OCI-LY3 (cell line): ENCODE measurements at regions not wholly inside any gene's neighbourhood (a gene's known extent, or its start where the extent isn't known, plus 50 kb on each side); places are given as distances from the start of the nearest gene placed in this dataset.

ENCODE experiments used
- EZH2phosphoT487 ChIP-seq: fragments of 200-600 bp; shearing (Covaris generic); IDR thresholded peaks from 2 replicates; pipeline ENCODE4 v1.6.1; 2018; ENCODE audit warnings: antibody characterized with exemption, mixed run types, low read depth
- TF ChIP-seq, protein P1 (sequence below): fragments of 200-600, 300-600 bp; sonication (generic); IDR thresholded peaks from 2 replicates; pipeline ENCODE4 v1.5.1; 2014; ENCODE audit warnings: antibody characterized with exemption, low read length, low read depth

GRCh38 chr10:121422096-121422495 lies 176.1 kb downstream of the FGFR2 start:
- TF ChIP-seq, protein P1, sequence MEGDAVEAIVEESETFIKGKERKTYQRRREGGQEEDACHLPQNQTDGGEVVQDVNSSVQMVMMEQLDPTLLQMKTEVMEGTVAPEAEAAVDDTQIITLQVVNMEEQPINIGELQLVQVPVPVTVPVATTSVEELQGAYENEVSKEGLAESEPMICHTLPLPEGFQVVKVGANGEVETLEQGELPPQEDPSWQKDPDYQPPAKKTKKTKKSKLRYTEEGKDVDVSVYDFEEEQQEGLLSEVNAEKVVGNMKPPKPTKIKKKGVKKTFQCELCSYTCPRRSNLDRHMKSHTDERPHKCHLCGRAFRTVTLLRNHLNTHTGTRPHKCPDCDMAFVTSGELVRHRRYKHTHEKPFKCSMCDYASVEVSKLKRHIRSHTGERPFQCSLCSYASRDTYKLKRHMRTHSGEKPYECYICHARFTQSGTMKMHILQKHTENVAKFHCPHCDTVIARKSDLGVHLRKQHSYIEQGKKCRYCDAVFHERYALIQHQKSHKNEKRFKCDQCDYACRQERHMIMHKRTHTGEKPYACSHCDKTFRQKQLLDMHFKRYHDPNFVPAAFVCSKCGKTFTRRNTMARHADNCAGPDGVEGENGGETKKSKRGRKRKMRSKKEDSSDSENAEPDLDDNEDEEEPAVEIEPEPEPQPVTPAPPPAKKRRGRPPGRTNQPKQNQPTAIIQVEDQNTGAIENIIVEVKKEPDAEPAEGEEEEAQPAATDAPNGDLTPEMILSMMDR: no peak
- no peak for TF ChIP-seq EZH2phosphoT487
